SK-N-SH (cell line): ENCODE measurements at regions not wholly inside any gene's neighbourhood (a gene's known extent, or its start where the extent isn't known, plus 50 kb on each side); places are given as distances from the start of the nearest gene placed in this dataset.

Source experiments
- CTCF ChIP-seq: fragments of 200-600 bp; sonication (generic); IDR thresholded peaks from 2 replicates; pipeline ENCODE4 v1.6.1; 2017; ENCODE audit warnings: antibody characterized with exemption, mild to moderate bottlenecking, moderate library complexity
- FOXM1 ChIP-seq: IDR thresholded peaks from 2 replicates; pipeline ENCODE4 v1.4.0; 2012; ENCODE audit warnings: low read depth, mild to moderate bottlenecking
- JUND ChIP-seq: IDR thresholded peaks from 2 replicates; pipeline ENCODE4 v1.4.0; 2012
- PBX3 ChIP-seq: IDR thresholded peaks from 2 replicates; pipeline ENCODE4; 2012
- RFX5 ChIP-seq: IDR thresholded peaks from 2 replicates; pipeline ENCODE4 v1.6.1; 2012; ENCODE audit warnings: mild to moderate bottlenecking, improper control_type of control experiment, low read length

GRCh38 chr15:59801649-59802048 is 112.5 kb upstream of the BNIP2 start:
- no peak for TF ChIP-seq PBX3
- TF ChIP-seq RFX5, result no peak
- TF ChIP-seq JUND, result no peak
- no peak for TF ChIP-seq FOXM1
- TF ChIP-seq CTCF, result no peak
